Endodermal cell (in vitro differentiated cells): ENCODE measurements at regions not wholly inside any gene's neighbourhood (a gene's known extent, or its start where the extent isn't known, plus 50 kb on each side); places are given as distances from the start of the nearest gene placed in this dataset.

Experiments
- DNase-seq: peaks from one replicate; pipeline ENCODE4 v3.0.0-alpha.2; 2017
- H3K27ac ChIP-seq: 2 replicates; pipeline ENCODE4 v1.5.1; 2013; ENCODE audit warnings: mild to moderate bottlenecking, low read depth, low read length, moderate library complexity
- H3K27me3 ChIP-seq: 2 replicates; pipeline ENCODE4 v1.6.1; 2013; ENCODE audit warnings: mild to moderate bottlenecking, low read length, moderate library complexity; ENCODE audit not compliant: insufficient read depth, control insufficient read depth, poor library complexity, severe bottlenecking
- H3K36me3 ChIP-seq: 2 replicates; pipeline ENCODE4 v1.7.0; 2013; ENCODE audit warnings: mild to moderate bottlenecking, low read length, moderate library complexity; ENCODE audit not compliant: control insufficient read depth, insufficient read depth
- H3K4me1 ChIP-seq: one replicate; pipeline ENCODE4 v1.7.0; 2013; ENCODE audit warnings: low read length; ENCODE audit not compliant: control insufficient read depth, insufficient read depth
- H3K4me3 ChIP-seq: 2 replicates; pipeline ENCODE4 v1.5.1; 2013; ENCODE audit warnings: mild to moderate bottlenecking, low read length, moderate library complexity
- H3K9ac ChIP-seq: 2 replicates; pipeline ENCODE4 v1.6.1; 2013; ENCODE audit warnings: mild to moderate bottlenecking, low read length, moderate library complexity; ENCODE audit not compliant: poor library complexity, severe bottlenecking; ENCODE audit errors: extremely low read depth
- H3K9me3 ChIP-seq: 2 replicates; pipeline ENCODE4 v1.6.1; 2013; ENCODE audit warnings: mild to moderate bottlenecking, low read length, moderate library complexity; ENCODE audit not compliant: control insufficient read depth
- H3K27ac Mint-ChIP-seq: 2 replicates; pipeline ENCODE4 v1.8.0; 2020; ENCODE audit warnings: mixed read lengths
- H3K27me3 Mint-ChIP-seq: 2 replicates; pipeline ENCODE4 v1.8.0; 2021; ENCODE audit warnings: mild to moderate bottlenecking, mixed read lengths; ENCODE audit not compliant: insufficient read depth
- H3K36me3 Mint-ChIP-seq: 2 replicates; pipeline ENCODE4 v1.8.0; 2020; ENCODE audit warnings: low read depth, mixed read lengths
- H3K4me1 Mint-ChIP-seq: 2 replicates; pipeline ENCODE4 v1.8.0; 2020; ENCODE audit warnings: mixed read lengths
- H3K4me3 Mint-ChIP-seq: 2 replicates; pipeline ENCODE4 v1.8.0; 2020; ENCODE audit warnings: mild to moderate bottlenecking, moderate library complexity, mixed read lengths
- H3K9me3 Mint-ChIP-seq: 2 replicates; pipeline ENCODE4 v1.8.0; 2020; ENCODE audit warnings: mild to moderate bottlenecking, mixed read lengths
- CTCF ChIP-seq: fragments of 200-600 bp; sonication (generic); conservative IDR thresholded peaks from 2 replicates; pipeline ENCODE4 v1.5.0; 2021; ENCODE audit warnings: antibody characterized with exemption, mild to moderate bottlenecking
- WGBS, 2 experiments: methylation state at CpG; one replicate each; pipeline versions ENCODE4 v1.1.5 to v1.1.7; 2013; ENCODE audit warnings: missing lambda C conversion rate in 2 of 2, mixed read lengths in 1 of 2; ENCODE audit not compliant: insufficient coverage in 1 of 2, insufficient read length in 1 of 2; 5-methylcytosine and 5-hydroxymethylcytosine counted together

DNA sequence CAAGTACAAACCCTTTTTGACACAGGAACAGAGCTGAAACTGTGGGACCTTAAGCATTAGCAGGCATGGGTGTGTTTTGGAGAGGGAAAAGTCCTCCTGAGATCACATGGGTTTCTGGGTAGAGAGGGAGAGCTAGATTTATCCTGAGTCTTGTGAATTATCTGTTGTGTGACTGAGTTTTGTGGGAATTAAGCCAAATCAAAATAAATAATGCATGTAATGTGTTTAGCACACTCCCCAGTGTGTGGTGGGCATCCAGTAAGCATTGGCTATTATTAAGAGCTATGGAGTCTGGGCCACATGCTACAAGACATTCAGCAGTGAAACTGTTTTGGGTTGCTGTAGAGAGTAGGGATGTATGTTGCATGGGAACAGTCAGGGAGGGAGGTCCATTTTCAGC, 75.3 kb upstream of the JAG1 start:
- Histone ChIP-seq H3K27me3 (no peaks in the 10 kb centered on the region), H3K4me1 (no peaks in the 10 kb centered on the region), H3K36me3 (no peaks in the 10 kb centered on the region), H3K9me3 (no peaks in the 10 kb centered on the region), H3K4me3 (no peak overlapping the region), H3K27ac (no peak overlapping the region), H3K9ac (no peak overlapping the region)
- no peak overlapping the region for H3K4me3 Mint-ChIP-seq
- peaks cover 1% of the 10 kb centered on the region for H3K27me3 Mint-ChIP-seq
- no peak for DNase-seq
- no peak for TF ChIP-seq CTCF
- no peaks in the 10 kb centered on the region for H3K9me3 Mint-ChIP-seq
- H3K4me1 Mint-ChIP-seq: peaks cover 7% of the 10 kb centered on the region
- no peak overlapping the region for H3K27ac Mint-ChIP-seq
- H3K36me3 Mint-ChIP-seq: no peaks in the 10 kb centered on the region

- Mint-ChIP-seq H3K36me3 (no peaks in the 10 kb centered on the region), H3K4me1 (peaks cover 2% of the 10 kb centered on the region), H3K4me3 (no peak overlapping the region), H3K27ac (no peak overlapping the region), H3K27me3 (peaks cover 17% of the 10 kb centered on the region), H3K9me3 (no peaks in the 10 kb centered on the region)
- TF ChIP-seq CTCF: no peak
- Histone ChIP-seq H3K27ac (no peak overlapping the region), H3K9ac (no peak overlapping the region), H3K36me3 (no peaks in the 10 kb centered on the region), H3K4me1 (no peaks in the 10 kb centered on the region), H3K4me3 (no peak overlapping the region), H3K27me3 (no peaks in the 10 kb centered on the region), H3K9me3 (no peaks in the 10 kb centered on the region)
- DNase-seq: no peak
Observed at GRCh38 chr20:10752206-10752605, 78.4 kb upstream of the JAG1 start.

- no peak overlapping the region for H3K27ac Mint-ChIP-seq
- Histone ChIP-seq H3K27ac (no peak overlapping the region), H3K9me3 (no peaks in the 10 kb centered on the region), H3K36me3 (no peaks in the 10 kb centered on the region), H3K4me1 (no peaks in the 10 kb centered on the region), H3K4me3 (no peak overlapping the region), H3K9ac (no peak overlapping the region), H3K27me3 (no peaks in the 10 kb centered on the region)
- peaks cover 17% of the 10 kb centered on the region for H3K27me3 Mint-ChIP-seq
- no peak overlapping the region for H3K4me3 Mint-ChIP-seq
- H3K9me3 Mint-ChIP-seq: no peaks in the 10 kb centered on the region
- no peaks in the 10 kb centered on the region for H3K4me1 Mint-ChIP-seq
- DNase-seq: no peak
- WGBS, 2 experiments: 98 to 100% methylated on average over 2 of the region's 2 CpGs
- TF ChIP-seq CTCF: no peak
- no peaks in the 10 kb centered on the region for H3K36me3 Mint-ChIP-seq
Observed at GRCh38 chr20:10754824-10755223, 81.0 kb upstream of the JAG1 start.
